Esophagus (tissue), 2 donors: ENCODE measurements at regions not wholly inside any gene's neighbourhood (a gene's known extent, or its start where the extent isn't known, plus 50 kb on each side); places are given as distances from the start of the nearest gene placed in this dataset.

ENCODE experiments used
- H3K27ac ChIP-seq, 2 donors: one replicate each; pipeline ENCODE4 v1.5.1; 2013; ENCODE audit warnings: low read depth in 2 of 2, mild to moderate bottlenecking in 2 of 2, inconsistent platforms in 1 of 2, low read length in 1 of 2, moderate library complexity in 1 of 2
- H3K27me3 ChIP-seq, 2 donors: one replicate each; pipeline ENCODE4 v1.6.1; 2013; ENCODE audit warnings: low read length in 2 of 2, control low read depth in 1 of 2, mild to moderate bottlenecking in 1 of 2; ENCODE audit not compliant: insufficient read depth in 2 of 2, control insufficient read depth in 1 of 2
- H3K36me3 ChIP-seq, 2 donors: one replicate each; pipeline ENCODE4 v1.6.1; 2013; ENCODE audit warnings: low read length in 1 of 2; ENCODE audit not compliant: control insufficient read depth in 2 of 2, insufficient read depth in 2 of 2
- H3K4me1 ChIP-seq, 2 donors: one replicate each; pipeline ENCODE4 v1.6.1; 2013; ENCODE audit warnings: low read length in 1 of 2; ENCODE audit not compliant: control insufficient read depth in 2 of 2, insufficient read depth in 2 of 2
- H3K4me3 ChIP-seq, 2 donors: one replicate each; pipeline ENCODE4 v1.5.1; 2013; ENCODE audit warnings: low read length in 2 of 2, mild to moderate bottlenecking in 2 of 2, low read depth in 1 of 2, moderate library complexity in 1 of 2
- H3K9me3 ChIP-seq, 2 donors: one replicate each; pipeline ENCODE4 v1.6.1; 2013; ENCODE audit warnings: mild to moderate bottlenecking in 2 of 2, low read depth in 1 of 2, low read length in 1 of 2, moderate library complexity in 1 of 2; ENCODE audit not compliant: control insufficient read depth in 2 of 2, insufficient read depth in 1 of 2
- WGBS, 2 donors: extraction: QIAGEN DNeasy Blood & Tissue Kit; methylation state at CpG; one replicate each; pipeline ENCODE4 v1.1.7; 2013; 5-methylcytosine and 5-hydroxymethylcytosine counted together
- donor health status: healthy with polysubstance abuse.
- donor health status: Bipolar disorder and iron deficiency.

- no peaks in the 10 kb centered on the region for H3K36me3 ChIP-seq
- H3K27ac ChIP-seq = no peak overlapping the region
- H3K9me3 ChIP-seq = no peaks in the 10 kb centered on the region
- no peaks in the 10 kb centered on the region for H3K27me3 ChIP-seq
- WGBS, 2 donors = 50 to 64% methylated on average over 1 of the region's 1 CpG
- H3K4me1 ChIP-seq = no peaks in the 10 kb centered on the region
- H3K4me3 ChIP-seq = no peak overlapping the region
Measured at GRCh38 chr18:45458033-45458432, 157.2 kb upstream of the SLC14A2 start.

DNA sequence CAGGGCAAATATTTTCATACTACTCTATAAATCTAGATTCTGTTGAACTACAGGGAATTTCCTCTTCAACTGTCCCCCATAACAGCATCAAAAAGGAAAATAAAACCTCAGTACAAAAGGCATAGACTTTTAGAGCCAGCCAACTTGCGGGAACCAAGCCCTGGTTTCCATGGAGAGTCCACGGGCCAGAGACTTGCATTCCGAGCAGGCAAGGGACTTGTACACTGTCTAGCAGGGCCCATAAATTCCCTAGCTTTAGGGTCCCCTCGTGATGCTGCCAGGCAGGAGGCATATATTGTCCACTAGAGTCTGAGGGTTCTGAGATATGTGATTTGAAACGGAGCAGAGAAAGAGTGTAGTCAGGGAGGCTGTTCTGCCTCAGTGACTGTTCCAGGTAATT lies 153.1 kb upstream of the SLC14A2 start:
- Histone ChIP-seq H3K9me3 (no peaks in the 10 kb centered on the region), H3K36me3 (no peaks in the 10 kb centered on the region), H3K4me1 (peaks cover 0 to 3% of the 10 kb centered on the region in 2 donors), H3K4me3 (no peak overlapping the region), H3K27ac (no peak overlapping the region), H3K27me3 (no peaks in the 10 kb centered on the region)
- WGBS, 2 donors = 77 to 84% methylated on average over 5 of the region's 5 CpGs

DNA sequence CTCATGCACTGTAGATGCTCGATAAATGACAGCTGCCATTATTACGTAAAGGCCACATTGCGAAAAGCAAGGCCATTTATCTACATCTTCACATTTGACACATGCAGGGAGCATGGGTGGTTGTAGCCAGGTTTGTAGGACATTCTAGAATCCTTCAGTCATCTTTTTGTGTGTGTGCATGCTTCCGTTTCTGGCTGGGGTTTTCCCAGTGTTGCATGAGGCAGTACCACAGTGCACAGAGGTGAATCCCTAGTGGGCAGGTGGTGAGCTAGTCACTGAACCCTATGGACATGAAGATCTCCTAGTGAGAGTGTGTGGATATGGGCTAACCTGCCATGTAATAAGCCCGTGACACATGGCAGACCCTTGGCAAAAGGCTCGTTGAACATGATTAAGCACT lies 151.8 kb upstream of the SLC14A2 start:
- Histone ChIP-seq H3K4me3 (no peak overlapping the region), H3K36me3 (no peaks in the 10 kb centered on the region), H3K9me3 (no peaks in the 10 kb centered on the region), H3K27ac (no peak overlapping the region), H3K4me1 (peaks cover 0 to 3% of the 10 kb centered on the region in 2 donors), H3K27me3 (no peaks in the 10 kb centered on the region)
- WGBS, 2 donors = 88 to 89% methylated on average over 6 of the region's 6 CpGs

GRCh38 chr18:45464619-45465018 lies 150.7 kb upstream of the SLC14A2 start:
- Histone ChIP-seq H3K36me3 (no peaks in the 10 kb centered on the region), H3K9me3 (no peaks in the 10 kb centered on the region), H3K4me1 (peaks cover 0 to 3% of the 10 kb centered on the region in 2 donors), H3K27me3 (no peaks in the 10 kb centered on the region), H3K4me3 (no peak overlapping the region), H3K27ac (no peak overlapping the region)
- 41 to 58% methylated on average over 8 of the region's 8 CpGs for WGBS, 2 donors

GRCh38 chr18:45467293-45467692 lies 148.0 kb upstream of the SLC14A2 start:
- 65 to 69% methylated on average over 2 of the region's 2 CpGs for WGBS, 2 donors
- Histone ChIP-seq H3K9me3 (no peaks in the 10 kb centered on the region), H3K4me3 (no peak overlapping the region), H3K4me1 (peaks cover 0 to 3% of the 10 kb centered on the region in 2 donors), H3K36me3 (no peaks in the 10 kb centered on the region), H3K27ac (no peak overlapping the region), H3K27me3 (no peaks in the 10 kb centered on the region)

DNA sequence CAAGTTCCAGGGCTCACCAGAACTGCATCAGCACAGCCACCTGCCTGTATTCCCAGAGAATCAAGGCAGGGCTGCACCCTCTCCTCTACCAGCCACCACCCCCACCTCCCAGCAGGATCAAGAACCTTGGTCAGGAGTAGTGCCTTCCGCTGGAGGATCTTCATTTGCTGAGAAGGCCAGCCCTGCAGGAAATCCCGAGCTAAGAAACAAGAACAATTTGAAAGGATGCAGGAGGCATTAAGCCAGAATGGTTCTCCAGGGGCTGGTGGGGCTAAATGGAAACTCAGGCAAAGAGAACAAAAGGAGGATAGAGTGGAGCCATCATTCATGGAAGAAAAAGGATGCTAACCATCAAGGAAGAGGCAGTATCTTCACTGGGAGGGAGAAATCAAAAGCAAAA lies 147.3 kb upstream of the SLC14A2 start:
- no peak overlapping the region for H3K4me3 ChIP-seq
- peaks cover 0 to 3% of the 10 kb centered on the region in 2 donors for H3K4me1 ChIP-seq
- no peaks in the 10 kb centered on the region for H3K36me3 ChIP-seq
- no peaks in the 10 kb centered on the region for H3K27me3 ChIP-seq
- no peak overlapping the region for H3K27ac ChIP-seq
- no peaks in the 10 kb centered on the region for H3K9me3 ChIP-seq
- WGBS, 2 donors = 68 to 73% methylated on average over 2 of the region's 2 CpGs

DNA sequence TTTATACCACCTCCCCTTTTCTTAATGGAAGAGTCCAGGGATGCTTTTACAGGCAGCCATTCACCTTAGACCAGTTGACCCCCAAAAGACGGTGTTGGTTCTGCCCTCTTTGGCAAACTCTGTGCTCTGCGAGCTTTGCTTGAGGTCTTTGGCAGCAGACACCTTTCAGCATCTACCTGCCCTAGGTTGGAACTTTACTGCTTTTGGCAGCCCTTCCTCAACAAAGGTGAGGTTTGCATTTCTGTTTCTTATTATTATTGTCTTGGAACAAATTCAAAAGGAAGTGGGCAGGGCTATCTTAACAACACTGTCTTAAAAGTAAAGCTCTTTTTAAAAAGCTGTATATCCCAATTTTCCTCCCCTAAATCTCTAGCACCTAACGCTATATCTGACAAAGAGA lies 136.4 kb upstream of the SLC14A2 start:
- H3K4me1 ChIP-seq = peaks cover 0 to 2% of the 10 kb centered on the region in 2 donors
- H3K36me3 ChIP-seq = no peaks in the 10 kb centered on the region
- H3K4me3 ChIP-seq = no peak overlapping the region
- WGBS, 2 donors = 61 to 62% methylated on average over 3 of the region's 3 CpGs
- no peak overlapping the region for H3K27ac ChIP-seq
- H3K27me3 ChIP-seq = no peaks in the 10 kb centered on the region
- no peaks in the 10 kb centered on the region for H3K9me3 ChIP-seq

GRCh38 chr18:45480219-45481015 lies 134.9 kb upstream of the SLC14A2 start:
- Histone ChIP-seq H3K4me1 (peaks cover 0 to 2% of the 10 kb centered on the region in 2 donors), H3K4me3 (no peak overlapping the region), H3K27me3 (no peaks in the 10 kb centered on the region), H3K9me3 (no peaks in the 10 kb centered on the region), H3K36me3 (no peaks in the 10 kb centered on the region), H3K27ac (no peak overlapping the region)
- 44 to 57% methylated on average over 1 of the region's 1 CpG for WGBS, 2 donors

GRCh38 chr18:45481821-45482220 lies 133.5 kb upstream of the SLC14A2 start:
- Histone ChIP-seq H3K36me3 (no peaks in the 10 kb centered on the region), H3K4me3 (no peak overlapping the region), H3K27ac (no peak overlapping the region), H3K9me3 (no peaks in the 10 kb centered on the region), H3K27me3 (no peaks in the 10 kb centered on the region), H3K4me1 (peaks cover 0 to 2% of the 10 kb centered on the region in 2 donors)
- 16 to 19% methylated on average over 2 of the region's 2 CpGs for WGBS, 2 donors

- Histone ChIP-seq H3K9me3 (no peaks in the 10 kb centered on the region), H3K27me3 (no peaks in the 10 kb centered on the region), H3K4me1 (peaks cover 0 to 2% of the 10 kb centered on the region in 2 donors), H3K27ac (no peak overlapping the region), H3K36me3 (no peaks in the 10 kb centered on the region), H3K4me3 (no peak overlapping the region)
- 42 to 48% methylated on average over 1 of the region's 1 CpG for WGBS, 2 donors
Measured at GRCh38 chr18:45482286-45482685, 133.0 kb upstream of the SLC14A2 start.
